HepG2 (cell line): ENCODE measurements at regions not wholly inside any gene's neighbourhood (a gene's known extent, or its start where the extent isn't known, plus 50 kb on each side); places are given as distances from the start of the nearest gene placed in this dataset.

Experiments
- ATAC-seq: fragments of 200-7000 bp; cut with Tn5 transposase; 3 replicates; pipeline ENCODE4 v1.9.1; 2020; ENCODE audit warnings: mild to moderate bottlenecking, moderate library complexity
- BruUV-seq: library from RNA; stranded (reverse); fragments of 400-500 nt; replicated peaks from 2 replicates; lab custom pipeline; 2021; lab: Mats Ljungman, UMichigan
- CTCF ChIA-PET: fragments of 300-600 bp; formaldehyde crosslinking; extraction: SDS; loops from one replicate; lab custom pipeline; 2021; ENCODE audit warnings: low total read pairs, inconsistent platforms, low intra/inter-chr PET ratio; lab: Yijun Ruan, JAX
- POLR2A ChIA-PET: fragments of 350-600 bp; sonication (Branson Sonifier 250); formaldehyde crosslinking; loops from one replicate; lab custom pipeline; 2020; ENCODE audit warnings: antibody characterized with exemption, inconsistent platforms; lab: Yijun Ruan, JAX
- DNase-seq: peaks from one replicate; pipeline ENCODE4 v3.0.0-alpha.2; 2015; ENCODE audit warnings: low spot score
- FAIRE-seq: peaks from 3 replicates; lab custom pipeline; 2011; peaks lifted over from hg19 to GRCh38; lab: Jason Lieb, UNC
- H2AFZ ChIP-seq: one replicate; pipeline ENCODE4 v1.6.1; 2011; ENCODE audit warnings: low read length, inconsistent platforms
- H3K27ac ChIP-seq: fragments of 300-600 bp; 3 replicates; pipeline ENCODE4 v1.8.0; 2011; ENCODE audit warnings: mixed run types, mild to moderate bottlenecking, mixed read lengths, low read length, inconsistent platforms; ENCODE audit not compliant: insufficient read depth; ENCODE audit errors: extremely low read length
- H3K27me3 ChIP-seq, 2 experiments: fragments of 200-600 bp in 1 of 2; 2 replicates in 1 of 2; 3 replicates in 1 of 2; pipeline versions ENCODE4 v1.6.0 to v1.8.0; 2011; ENCODE audit warnings: low read length in 2 of 2, mild to moderate bottlenecking in 2 of 2, moderate library complexity in 2 of 2, inconsistent platforms in 1 of 2; ENCODE audit not compliant: insufficient read depth in 2 of 2, control insufficient read depth in 1 of 2
- H3K36me3 ChIP-seq, 2 experiments: fragments of 200-600 bp in 1 of 2; replicated peaks in 1 of 2; 2 replicates in 1 of 2; 3 replicates in 1 of 2; pipeline versions ENCODE4 v1.5.1 to v1.8.0; 2011; ENCODE audit warnings: low read length in 2 of 2, inconsistent platforms in 1 of 2; ENCODE audit not compliant: insufficient read depth in 2 of 2, control insufficient read depth in 1 of 2
- H3K4me1 ChIP-seq: 2 replicates; pipeline ENCODE4 v1.5.1; 2012; ENCODE audit warnings: low read length, inconsistent platforms; ENCODE audit not compliant: insufficient read depth
- H3K4me2 ChIP-seq: 2 replicates; pipeline ENCODE4 v1.6.0; 2011; ENCODE audit warnings: low read depth, low read length, inconsistent platforms
- H3K4me3 ChIP-seq, 3 experiments: fragments of 200-600 bp in 1 of 3; sonication (generic), shearing (Covaris generic) in 1 of 3; replicated peaks in 1 of 3; 2 replicates each; pipeline ENCODE4 v1.5.1; 2011 to 2016; ENCODE audit warnings: low read length in 3 of 3, inconsistent platforms in 2 of 3, low read depth in 2 of 3, mild to moderate bottlenecking in 2 of 3, control low read depth in 1 of 3, mixed read lengths in 1 of 3; ENCODE audit not compliant: insufficient read depth in 1 of 3
- H3K79me2 ChIP-seq: one replicate; pipeline ENCODE4 v1.6.1; 2011; ENCODE audit warnings: low read length, inconsistent platforms; ENCODE audit not compliant: insufficient read depth
- H3K9ac ChIP-seq: 2 replicates; pipeline ENCODE4 v1.6.0; 2011; ENCODE audit warnings: mild to moderate bottlenecking, low read depth, low read length, inconsistent platforms; ENCODE audit not compliant: insufficient read depth
- H3K9me3 ChIP-seq: 2 replicates; pipeline ENCODE4 v1.5.1; 2012; ENCODE audit warnings: mild to moderate bottlenecking, low read length
- H4K20me1 ChIP-seq: 2 replicates; pipeline ENCODE4 v1.6.0; 2011; ENCODE audit warnings: inconsistent platforms, mild to moderate bottlenecking, low read length, moderate library complexity; ENCODE audit not compliant: insufficient read depth
- CBX2 ChIP-seq, 2 experiments: fragments of 200-600 bp in 1 of 2; sonication (generic); formaldehyde crosslinking in 1 of 2; IDR thresholded peaks; 2 replicates each; pipeline versions ENCODE4 v1.7.0 to v1.8.1; 2018 to 2022; ENCODE audit warnings: low read depth in 2 of 2, low read length in 1 of 2, mild to moderate bottlenecking in 1 of 2, missing genetic modification reagents in 1 of 2
- HNRNPL ChIP-seq: fragments of 200-400 bp; formaldehyde crosslinking; IDR thresholded peaks from 2 replicates; pipeline ENCODE4 v1.6.1; 2017; ENCODE audit warnings: mild to moderate bottlenecking, low read depth, low read length
- PLRG1 ChIP-seq: fragments of 450-650 bp; conservative IDR thresholded peaks from 2 replicates; pipeline ENCODE4 v1.6.1; 2016
- ZNF552 ChIP-seq: sonication (generic); formaldehyde crosslinking; IDR thresholded peaks from 2 replicates; pipeline ENCODE4 v1.9.0; 2022; ENCODE audit warnings: missing genetic modification reagents, mild to moderate bottlenecking, borderline replicate concordance
- WGBS: methylation state at CpG from one replicate; pipeline ENCODE4 v1.1.6; 2017; ENCODE audit warnings: low lambda C conversion rate; 5-methylcytosine and 5-hydroxymethylcytosine counted together
- in situ Hi-C: cut with HindIII; loops from 2 replicates; pipeline ENCODE4 v1.10.0; 2017; ENCODE audit warnings: low pct_unique_long_range_greater_than_20kb; ENCODE audit not compliant: extremely low pct_ligation_motif_present
- intact Hi-C: fragments of 100-400 bp; cut with micrococcal nuclease; formaldehyde crosslinking; loops from one replicate; pipeline ENCODE4 v1.10.0; 2022; ENCODE audit not compliant: unreplicated experiment
- TF ChIP-seq, protein P1 (sequence below): sonication (generic); formaldehyde crosslinking; IDR thresholded peaks from 2 replicates; pipeline ENCODE4 v1.4.0; 2020; ENCODE audit warnings: missing genetic modification reagents

DNA sequence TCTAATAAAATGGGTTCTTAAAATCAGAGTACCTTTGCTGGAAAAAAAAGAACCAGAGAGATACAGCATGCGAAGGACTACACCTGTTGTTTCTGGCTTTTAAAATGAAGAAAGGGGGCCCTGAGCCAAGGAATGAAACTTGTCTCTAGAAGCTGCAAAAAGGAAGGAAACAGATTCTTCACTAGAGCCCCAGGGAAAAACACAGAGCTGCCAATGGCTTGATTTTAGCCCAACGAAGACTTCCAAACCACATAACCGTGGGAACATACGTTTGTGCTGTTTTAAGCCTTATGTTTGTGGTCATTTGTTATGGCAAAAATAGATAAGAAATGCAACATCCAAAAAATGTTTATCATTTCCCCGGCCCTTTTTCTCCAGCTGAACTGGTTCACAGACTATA is 780.0 kb downstream of the SORCS1 start (continued):
- TF ChIP-seq, protein P1, sequence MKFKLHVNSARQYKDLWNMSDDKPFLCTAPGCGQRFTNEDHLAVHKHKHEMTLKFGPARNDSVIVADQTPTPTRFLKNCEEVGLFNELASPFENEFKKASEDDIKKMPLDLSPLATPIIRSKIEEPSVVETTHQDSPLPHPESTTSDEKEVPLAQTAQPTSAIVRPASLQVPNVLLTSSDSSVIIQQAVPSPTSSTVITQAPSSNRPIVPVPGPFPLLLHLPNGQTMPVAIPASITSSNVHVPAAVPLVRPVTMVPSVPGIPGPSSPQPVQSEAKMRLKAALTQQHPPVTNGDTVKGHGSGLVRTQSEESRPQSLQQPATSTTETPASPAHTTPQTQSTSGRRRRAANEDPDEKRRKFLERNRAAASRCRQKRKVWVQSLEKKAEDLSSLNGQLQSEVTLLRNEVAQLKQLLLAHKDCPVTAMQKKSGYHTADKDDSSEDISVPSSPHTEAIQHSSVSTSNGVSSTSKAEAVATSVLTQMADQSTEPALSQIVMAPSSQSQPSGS (CRISPR knock-in tag) = no peak
- TF ChIP-seq, all 625 proteins: peak for 0

DNA sequence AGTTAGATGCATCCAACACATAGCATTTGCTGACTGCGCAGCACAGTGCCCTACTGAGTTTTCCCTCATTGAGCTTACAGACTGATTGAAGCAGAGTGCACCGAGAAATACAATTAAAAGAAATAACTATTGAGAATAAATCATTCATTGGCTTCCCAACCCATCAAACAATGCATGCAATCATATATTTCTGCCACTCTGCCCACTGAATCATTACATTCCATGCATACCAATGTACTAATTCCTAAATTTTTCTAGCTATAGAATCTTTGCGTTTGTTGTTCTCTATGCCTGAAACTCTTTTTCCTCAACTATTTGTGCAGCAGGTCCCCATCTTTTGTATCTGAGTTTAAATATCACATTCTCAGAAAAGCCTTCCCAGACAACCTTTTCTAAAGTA is 783.8 kb downstream of the SORCS1 start:
- TF ChIP-seq PLRG1 = no peak
- no peak overlapping the region for H3K27ac ChIP-seq
- H3K36me3 ChIP-seq = no peaks in the 10 kb centered on the region
- no peaks in the 10 kb centered on the region for H3K79me2 ChIP-seq
- in situ Hi-C loops (no loop called here), intact Hi-C loops (no loop called here)
- H3K9ac ChIP-seq = no peak overlapping the region
- ChIA-PET POLR2A (no interaction called here), CTCF (no interaction called here)
- peaks cover 66% of the 10 kb centered on the region for H3K9me3 ChIP-seq
- ATAC-seq = no peak
- FAIRE-seq = no peak
- H3K27me3 ChIP-seq = no peaks in the 10 kb centered on the region
- H3K4me3 ChIP-seq = no peak overlapping the region
- no peak for DNase-seq
- H4K20me1 ChIP-seq = no peaks in the 10 kb centered on the region
- WGBS = 50% methylated on average over 3 of the region's 3 CpGs
- no peaks in the 10 kb centered on the region for H3K4me1 ChIP-seq
- BruUV-seq = no TSS peak
- no peak overlapping the region for H3K4me2 ChIP-seq
- H2AFZ ChIP-seq = no peak overlapping the region

DNA sequence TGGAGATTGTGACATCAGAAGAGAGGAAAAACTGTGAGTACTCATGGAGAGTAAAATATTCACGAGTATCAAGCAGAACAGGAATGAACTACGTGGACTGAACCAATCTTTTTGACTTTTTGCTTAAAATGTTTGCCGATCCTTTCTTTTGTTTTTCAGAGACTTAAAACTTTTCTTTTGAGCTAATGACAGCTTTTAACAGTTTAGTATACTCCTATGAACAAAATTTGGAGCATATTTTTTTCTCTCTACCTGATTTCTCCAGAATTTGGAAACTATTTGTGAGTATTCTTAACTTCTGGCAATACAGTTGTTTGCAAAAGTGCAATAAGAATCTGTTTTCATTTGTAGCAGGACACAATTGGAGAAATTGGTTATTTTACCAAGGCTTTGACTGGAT is 786.3 kb downstream of the SORCS1 start:
- POLR2A ChIA-PET = no interaction called here
- TF ChIP-seq ZNF552 (CRISPR knock-in tag) (no peak), HNRNPL (no peak), CBX2 (IDR thresholded peaks at IDR 0.05; ENCODE audit: low read depth, low read length) (no peak), CBX2 (CRISPR knock-in tag; IDR thresholded peaks at IDR 0.05; ENCODE audit: low read depth) (no peak)
- TF ChIP-seq, all 625 proteins: peak for 0
- no TSS peak for BruUV-seq
- Histone ChIP-seq H3K79me2 (no peaks in the 10 kb centered on the region), H3K9ac (no peak overlapping the region), H3K4me1 (no peaks in the 10 kb centered on the region), H3K36me3 (no peaks in the 10 kb centered on the region), H3K9me3 (peaks cover 57% of the 10 kb centered on the region), H4K20me1 (no peaks in the 10 kb centered on the region), H3K27ac (no peak overlapping the region), H3K27me3 (no peaks in the 10 kb centered on the region), H2AFZ (no peak overlapping the region), H3K4me3 (no peak overlapping the region), H3K4me2 (no peak overlapping the region)
- DNase-seq = no peak
- intact Hi-C loops (no loop called here), in situ Hi-C loops (no loop called here)
- FAIRE-seq = no peak
- WGBS = 3% methylated on average over 3 of the region's 3 CpGs
- no peak for ATAC-seq
- CTCF ChIA-PET = no interaction called here
